Progenitor cell of endocrine pancreas (in vitro differentiated cells): ENCODE measurements at regions not wholly inside any gene's neighbourhood (a gene's known extent, or its start where the extent isn't known, plus 50 kb on each side); places are given as distances from the start of the nearest gene placed in this dataset.
"Not testable (repeated sequence)": the region's sequence is repeated elsewhere in the genome, so short reads cannot be mapped to it uniquely, and the experiment has no call there.

ENCODE experiments used
- DNase-seq: peaks from one replicate; pipeline ENCODE4 v3.0.0; 2021; ENCODE audit warnings: low spot score; ENCODE audit not compliant: unreplicated experiment
- H3K27ac Mint-ChIP-seq: 2 replicates; pipeline ENCODE4 v1.8.0; 2021; ENCODE audit warnings: mild to moderate bottlenecking, moderate library complexity, mixed read lengths
- H3K27me3 Mint-ChIP-seq: 2 replicates; pipeline ENCODE4 v1.8.0; 2021; ENCODE audit warnings: mixed read lengths
- H3K36me3 Mint-ChIP-seq: 2 replicates; pipeline ENCODE4 v1.8.0; 2022; ENCODE audit warnings: mixed read lengths; ENCODE audit not compliant: insufficient read depth
- H3K4me1 Mint-ChIP-seq: 2 replicates; pipeline ENCODE4 v1.8.0; 2021; ENCODE audit warnings: low read depth, mixed read lengths
- H3K4me3 Mint-ChIP-seq: 2 replicates; pipeline ENCODE4 v1.8.0; 2021; ENCODE audit warnings: low read depth, mild to moderate bottlenecking, moderate library complexity, mixed read lengths
- H3K9me3 Mint-ChIP-seq: 2 replicates; pipeline ENCODE4 v1.8.0; 2021; ENCODE audit warnings: low read depth, mixed read lengths
- TF ChIP-seq, protein P1 (sequence below): fragments of 200-600 bp; sonication (generic); IDR thresholded peaks from one replicate; pipeline ENCODE4 v1.5.0; 2021; ENCODE audit warnings: antibody characterized with exemption, mild to moderate bottlenecking; ENCODE audit not compliant: unreplicated experiment

- Mint-ChIP-seq H3K4me1 (no peaks in the 10 kb centered on the region), H3K36me3 (no peaks in the 10 kb centered on the region), H3K27me3 (peaks cover 3% of the 10 kb centered on the region), H3K27ac (no peak overlapping the region), H3K9me3 (no peaks in the 10 kb centered on the region), H3K4me3 (no peak overlapping the region)
- DNase-seq, result no peak
- TF ChIP-seq, protein P1, sequence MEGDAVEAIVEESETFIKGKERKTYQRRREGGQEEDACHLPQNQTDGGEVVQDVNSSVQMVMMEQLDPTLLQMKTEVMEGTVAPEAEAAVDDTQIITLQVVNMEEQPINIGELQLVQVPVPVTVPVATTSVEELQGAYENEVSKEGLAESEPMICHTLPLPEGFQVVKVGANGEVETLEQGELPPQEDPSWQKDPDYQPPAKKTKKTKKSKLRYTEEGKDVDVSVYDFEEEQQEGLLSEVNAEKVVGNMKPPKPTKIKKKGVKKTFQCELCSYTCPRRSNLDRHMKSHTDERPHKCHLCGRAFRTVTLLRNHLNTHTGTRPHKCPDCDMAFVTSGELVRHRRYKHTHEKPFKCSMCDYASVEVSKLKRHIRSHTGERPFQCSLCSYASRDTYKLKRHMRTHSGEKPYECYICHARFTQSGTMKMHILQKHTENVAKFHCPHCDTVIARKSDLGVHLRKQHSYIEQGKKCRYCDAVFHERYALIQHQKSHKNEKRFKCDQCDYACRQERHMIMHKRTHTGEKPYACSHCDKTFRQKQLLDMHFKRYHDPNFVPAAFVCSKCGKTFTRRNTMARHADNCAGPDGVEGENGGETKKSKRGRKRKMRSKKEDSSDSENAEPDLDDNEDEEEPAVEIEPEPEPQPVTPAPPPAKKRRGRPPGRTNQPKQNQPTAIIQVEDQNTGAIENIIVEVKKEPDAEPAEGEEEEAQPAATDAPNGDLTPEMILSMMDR, result no peak
Measured at GRCh38 chr1:227416156-227416830, 98.0 kb upstream of the CDC42BPA start.

GRCh38 chr1:227415115-227415790 lies 97.0 kb upstream of the CDC42BPA start:
- TF ChIP-seq, protein P1, result no peak
- no peaks in the 10 kb centered on the region for H3K4me1 Mint-ChIP-seq
- no peak for DNase-seq
- peaks cover 12% of the 10 kb centered on the region for H3K27me3 Mint-ChIP-seq
- no peaks in the 10 kb centered on the region for H3K9me3 Mint-ChIP-seq
- H3K27ac Mint-ChIP-seq, result no peak overlapping the region
- H3K36me3 Mint-ChIP-seq, result no peaks in the 10 kb centered on the region
- H3K4me3 Mint-ChIP-seq, result no peak overlapping the region

DNA sequence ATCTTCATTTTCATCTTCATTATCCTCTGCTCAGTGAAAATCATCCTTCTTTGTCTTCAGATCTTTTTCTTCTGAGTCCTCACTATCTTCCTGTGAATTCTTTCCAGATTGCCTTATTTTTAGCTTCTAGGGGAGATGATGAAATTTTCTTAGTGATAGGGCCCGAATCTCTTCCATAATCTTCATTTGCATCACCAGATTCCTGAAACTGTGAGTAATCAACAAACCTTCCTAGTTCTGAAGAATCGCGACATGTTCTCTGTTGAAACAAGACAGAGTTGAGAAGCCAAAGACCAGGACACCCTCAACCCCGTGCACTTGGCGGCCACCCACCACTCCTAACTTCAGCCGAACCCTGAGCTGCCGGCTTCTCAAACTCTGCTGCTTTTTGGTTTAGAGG lies 92.8 kb upstream of the CDC42BPA start:
- Mint-ChIP-seq H3K27ac (no peak overlapping the region), H3K27me3 (peaks cover 12% of the 10 kb centered on the region), H3K9me3 (no peaks in the 10 kb centered on the region), H3K4me3 (no peak overlapping the region), H3K4me1 (no peaks in the 10 kb centered on the region), H3K36me3 (no peaks in the 10 kb centered on the region)
- no peak for DNase-seq
- TF ChIP-seq, protein P1, result no peak

- not testable (repeated sequence) for H3K4me3 Mint-ChIP-seq, H3K27ac Mint-ChIP-seq, H3K36me3 Mint-ChIP-seq, H3K4me1 Mint-ChIP-seq, DNase-seq, H3K27me3 Mint-ChIP-seq
- peaks cover 19% of the 10 kb centered on the region for H3K9me3 Mint-ChIP-seq
Measured at GRCh38 chr1:227406332-227406731, 88.0 kb upstream of the CDC42BPA start.

GRCh38 chr1:227403535-227403934 lies 85.2 kb upstream of the CDC42BPA start:
- no peak for DNase-seq
- TF ChIP-seq, protein P1, result no peak
- Mint-ChIP-seq H3K36me3 (no peaks in the 10 kb centered on the region), H3K9me3 (peaks cover 24% of the 10 kb centered on the region), H3K4me1 (no peaks in the 10 kb centered on the region), H3K4me3 (no peak overlapping the region), H3K27ac (no peak overlapping the region), H3K27me3 (no peaks in the 10 kb centered on the region)
